HK-2 (cell line): ENCODE measurements at regions not wholly inside any gene's neighbourhood (a gene's known extent, or its start where the extent isn't known, plus 50 kb on each side); places are given as distances from the start of the nearest gene placed in this dataset.

Experiments
- DNase-seq: peaks from one replicate; pipeline ENCODE4 v3.0.0-alpha.2; 2018; ENCODE audit not compliant: unreplicated experiment

DNA sequence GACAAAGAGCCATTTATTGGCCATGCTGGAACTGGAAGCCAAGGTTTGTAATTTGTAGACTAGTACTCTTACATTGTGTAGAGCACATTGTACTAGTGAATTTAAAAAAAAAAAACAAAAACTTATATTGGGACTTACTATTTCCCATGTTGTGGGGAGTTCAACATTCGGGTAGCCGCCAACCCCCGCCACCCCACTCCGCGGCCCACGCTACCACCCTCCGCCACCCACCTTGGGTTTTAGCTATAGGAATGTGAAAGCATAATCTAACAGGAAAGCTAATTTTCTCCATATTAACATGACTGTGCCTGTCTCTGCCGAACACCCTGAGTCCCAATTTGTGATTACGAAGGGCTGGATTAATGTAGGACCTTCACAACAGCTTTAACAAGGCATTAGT is 275.8 kb downstream of the FIGN start:
- DNase-seq, result no peak

DNA sequence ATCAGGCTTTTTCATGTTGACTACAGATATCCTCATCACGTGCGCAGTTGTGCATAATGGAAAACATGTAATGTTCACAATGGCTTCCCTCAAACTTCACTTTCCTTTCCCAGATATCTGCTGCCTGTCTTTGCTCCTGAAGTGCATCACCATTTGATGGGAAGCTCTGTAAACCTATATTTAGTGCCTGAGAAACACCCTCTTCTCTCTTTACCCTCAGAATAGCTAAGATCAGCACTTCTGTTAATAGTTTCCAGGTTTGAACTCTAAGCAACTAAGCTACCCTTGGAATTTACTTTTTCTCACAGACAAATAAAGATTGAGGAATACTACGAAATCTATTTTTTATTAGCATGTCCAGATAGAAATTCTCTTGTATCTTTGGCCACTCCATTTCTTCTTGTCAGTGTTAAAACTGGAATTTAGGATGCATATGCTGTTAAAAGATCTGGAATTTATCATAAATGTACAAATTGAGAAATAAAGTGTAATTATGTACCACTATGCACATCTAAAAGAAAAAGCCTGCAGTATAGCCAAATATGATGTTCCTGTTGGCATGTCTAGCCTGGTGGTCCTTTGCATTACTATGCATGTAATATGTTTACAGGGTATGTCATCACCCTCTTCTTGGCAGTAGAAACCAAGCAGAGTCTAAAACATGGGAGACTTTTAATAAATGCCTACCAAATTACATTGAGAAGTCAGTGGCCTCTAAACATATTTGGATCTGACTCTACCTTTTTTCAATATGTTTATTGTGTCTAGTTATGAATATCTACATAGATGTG is 278.7 kb downstream of the FIGN start:
- DNase-seq, result no peak

DNA sequence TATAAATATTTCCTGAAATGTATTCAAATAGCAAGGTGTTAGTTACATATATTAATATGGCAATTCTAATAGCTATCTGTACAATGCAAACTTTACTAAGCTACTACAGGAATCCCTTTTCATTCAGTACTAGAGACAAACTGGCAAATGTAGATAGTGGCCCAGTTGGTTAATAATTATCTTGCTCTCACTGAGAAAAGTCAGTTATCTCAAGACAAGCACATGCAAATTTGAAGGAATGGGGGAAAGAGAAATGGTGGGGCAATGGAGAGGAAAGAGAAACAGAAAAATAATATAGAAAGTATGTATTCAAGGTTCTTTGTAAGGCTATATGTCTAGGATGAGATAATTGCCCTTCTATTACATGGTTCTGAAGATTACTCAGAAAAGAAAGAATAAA is 280.0 kb downstream of the FIGN start:
- no peak for DNase-seq

DNA sequence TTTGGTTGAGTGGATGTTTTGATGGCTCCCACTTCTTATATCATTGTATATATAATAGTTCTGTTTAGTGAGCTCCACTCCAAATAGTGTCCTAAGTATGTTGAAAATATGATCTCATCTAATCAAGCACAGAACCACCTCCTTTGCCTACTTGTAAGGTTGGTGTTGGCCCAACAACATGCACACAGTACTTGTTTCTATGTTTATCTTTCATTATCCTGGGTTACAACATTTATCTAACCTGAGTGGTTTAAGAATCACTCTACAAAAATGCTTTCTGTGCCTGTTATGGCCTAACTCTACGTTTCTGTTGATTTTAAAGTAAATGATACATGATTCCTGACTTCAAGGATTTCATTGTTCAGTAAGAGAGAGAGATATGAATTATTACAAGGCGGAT is 281.9 kb downstream of the FIGN start:
- DNase-seq, result no peak

DNA sequence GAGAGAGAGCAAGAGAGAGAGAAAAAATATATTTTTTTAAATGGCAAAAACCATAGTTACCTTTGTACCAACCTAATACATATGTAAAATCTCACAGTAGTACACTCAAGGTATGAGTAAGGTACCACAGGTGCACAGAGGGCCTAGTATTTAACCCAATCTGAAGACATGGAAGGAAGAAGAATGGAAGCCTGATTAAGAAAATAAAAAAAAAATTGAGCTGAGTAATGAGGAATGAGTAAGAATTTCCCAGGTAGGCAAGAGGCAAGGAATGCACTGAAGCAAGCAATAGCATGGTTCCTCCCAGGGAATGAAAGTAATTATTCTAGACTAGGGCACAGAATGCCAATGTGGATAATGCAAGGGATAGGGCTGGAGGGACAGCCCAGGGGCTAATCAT is 294.2 kb downstream of the FIGN start:
- DNase-seq, result no peak

DNA sequence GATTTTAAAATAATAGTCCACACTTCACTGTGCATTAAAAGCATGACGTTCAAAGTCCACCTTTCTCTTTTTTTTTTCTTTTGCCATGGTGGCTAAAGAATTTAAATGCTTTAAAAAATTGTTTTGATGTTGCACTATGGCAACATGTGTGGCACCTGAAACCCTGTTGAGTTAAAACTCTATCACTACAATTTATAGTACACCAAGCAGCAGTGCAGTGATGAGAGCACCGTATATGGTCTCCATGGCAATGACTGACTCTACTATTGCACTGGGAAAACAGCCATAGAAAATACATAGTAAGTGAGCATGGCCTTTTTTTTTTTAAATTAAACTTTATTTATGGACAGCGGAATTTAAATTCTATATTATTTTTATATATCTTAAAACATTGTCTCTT is 298.8 kb downstream of the FIGN start:
- no peak for DNase-seq

DNA sequence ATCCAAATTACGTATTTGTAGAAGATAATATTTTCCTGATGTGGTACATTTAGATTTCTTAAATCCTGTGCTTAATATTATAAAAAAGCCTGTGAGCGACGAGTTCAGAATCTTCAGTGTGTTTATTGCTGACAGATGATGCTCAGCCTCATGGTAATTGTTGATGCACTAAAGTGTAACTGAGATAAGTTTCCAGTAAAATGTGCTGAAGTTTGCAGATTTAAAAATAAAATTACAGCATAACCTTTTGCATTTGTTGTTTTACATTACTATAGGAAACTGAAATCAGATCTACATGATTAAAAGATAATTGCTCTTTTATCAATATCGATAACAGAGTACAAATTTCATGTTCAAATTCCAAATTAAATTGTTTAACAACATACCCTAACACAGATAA is 307.6 kb downstream of the FIGN start:
- no peak for DNase-seq

DNA sequence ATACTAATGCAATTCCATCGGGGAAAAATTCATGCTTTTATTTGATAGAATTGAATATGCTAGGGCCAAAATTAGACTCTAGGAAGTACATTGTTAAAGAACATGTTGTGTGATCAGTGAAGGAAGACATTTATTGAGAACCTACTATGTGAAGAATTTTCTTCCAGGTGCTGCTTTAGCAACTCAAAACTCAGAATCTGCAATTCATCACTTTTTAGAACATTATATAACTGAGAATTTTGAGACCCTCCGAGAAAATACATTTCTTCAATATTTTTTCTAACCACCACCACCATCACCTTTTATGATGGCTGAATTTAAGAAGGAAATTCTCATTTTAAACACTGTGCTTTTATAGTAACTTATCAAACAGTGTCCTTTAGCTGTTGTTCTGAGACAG is 315.2 kb downstream of the FIGN start:
- DNase-seq, result no peak

DNA sequence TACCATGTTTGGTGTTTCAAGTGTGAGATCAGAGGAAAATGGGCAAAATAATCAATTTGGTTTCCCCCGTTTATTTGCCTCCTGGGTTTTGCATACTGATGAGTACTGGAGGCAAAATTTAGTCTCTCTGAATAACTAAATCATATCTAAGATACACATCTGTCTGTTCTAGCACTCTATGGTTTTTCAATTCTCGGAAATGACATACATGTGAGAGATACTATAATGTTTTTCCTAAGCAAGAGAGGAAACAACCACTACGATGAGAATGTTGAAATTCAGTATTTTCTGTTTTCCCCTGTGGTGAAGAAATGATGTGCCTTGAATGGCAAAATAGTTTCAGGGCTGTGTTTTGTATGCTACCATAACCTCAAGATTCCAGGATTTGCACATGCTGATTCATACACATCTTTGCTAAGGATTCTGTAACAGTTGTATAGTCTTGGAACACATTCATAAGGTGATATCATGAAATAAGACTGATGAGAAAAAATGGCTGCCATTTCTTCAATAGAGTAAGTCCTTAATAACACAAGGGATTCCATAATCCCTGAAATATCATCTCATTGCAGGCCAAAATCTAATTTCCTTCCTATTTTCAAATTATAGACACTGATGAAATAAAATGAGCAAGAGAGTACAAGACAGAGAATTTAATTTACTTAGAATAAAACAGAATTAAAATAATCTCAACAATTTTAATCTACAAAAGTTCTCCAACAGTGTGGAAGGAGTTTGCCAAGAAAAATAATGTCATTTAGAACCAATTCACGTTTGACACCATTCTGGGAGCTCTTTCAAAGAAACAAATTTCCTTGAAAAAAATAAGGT is 316.6 kb downstream of the FIGN start:
- DNase-seq, result no peak

DNA sequence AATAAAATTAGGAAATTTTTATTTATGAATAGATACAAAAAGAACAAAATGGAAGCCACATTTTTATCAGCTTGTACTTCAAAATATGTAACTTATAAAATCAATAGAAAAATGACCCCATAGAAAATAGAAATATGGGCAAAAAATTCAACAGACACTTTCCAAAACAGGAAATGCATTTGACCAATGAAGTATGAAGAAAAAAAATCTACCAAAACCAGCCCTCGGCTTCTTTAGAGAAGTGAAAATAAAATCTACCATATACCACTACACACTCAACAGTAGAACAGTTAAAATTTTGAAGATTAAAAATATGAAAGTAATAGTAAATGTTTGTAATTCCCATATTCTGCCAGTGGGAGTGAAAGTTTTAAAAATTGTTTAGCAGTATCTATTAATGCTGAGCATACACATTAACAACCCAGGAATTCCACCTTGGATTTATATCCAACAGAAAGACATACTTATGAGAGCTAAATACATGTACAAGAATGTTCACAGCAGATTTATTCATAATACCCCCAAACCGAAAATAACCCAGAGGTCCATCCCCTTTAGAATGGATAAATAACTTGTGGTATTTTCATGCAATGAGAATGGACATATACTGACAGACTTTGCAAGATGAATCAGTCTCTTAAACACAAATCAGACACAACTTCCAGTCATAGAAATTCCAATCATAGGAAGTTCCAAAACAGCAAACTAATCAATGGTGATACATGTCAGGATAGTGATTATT is 318.0 kb downstream of the FIGN start:
- no peak for DNase-seq

DNA sequence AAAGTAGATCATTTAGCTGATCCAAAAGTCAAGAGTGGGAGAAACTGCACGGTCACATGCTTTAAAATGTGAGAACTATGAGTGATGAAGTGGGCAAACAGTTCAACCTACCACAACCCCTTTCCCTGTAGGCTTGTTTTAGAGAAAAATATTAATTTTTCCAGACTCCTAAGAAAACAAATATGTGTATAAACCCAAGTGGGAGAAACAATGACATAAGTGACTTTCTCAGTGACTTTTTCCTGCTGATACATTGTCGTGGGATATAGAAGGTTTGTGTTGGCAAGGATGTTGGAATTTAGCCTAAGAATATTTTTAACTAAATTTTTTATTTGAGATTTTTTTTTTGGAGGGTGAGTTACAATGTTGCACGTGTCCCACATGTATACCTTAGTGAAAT is 321.7 kb downstream of the FIGN start:
- no peak for DNase-seq

DNA sequence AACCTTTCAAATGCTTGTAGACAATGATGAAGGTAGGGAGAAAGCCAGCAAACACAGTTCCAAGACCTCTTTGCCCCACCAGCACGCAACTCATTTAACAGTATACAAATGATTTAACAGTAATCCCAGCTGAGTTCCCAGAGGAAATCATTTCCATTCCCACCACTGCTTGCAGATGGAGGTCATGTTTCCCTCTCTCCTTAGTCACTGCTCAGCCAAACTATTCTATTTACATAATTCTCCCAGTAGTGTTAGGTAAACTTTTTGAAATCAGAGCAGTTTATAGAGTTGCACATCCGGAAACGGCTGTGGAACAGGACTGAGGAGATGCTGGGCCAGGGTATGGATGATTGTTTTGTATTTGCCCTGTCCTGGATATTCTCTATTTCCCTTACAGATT is 328.5 kb downstream of the FIGN start:
- no peak for DNase-seq

DNA sequence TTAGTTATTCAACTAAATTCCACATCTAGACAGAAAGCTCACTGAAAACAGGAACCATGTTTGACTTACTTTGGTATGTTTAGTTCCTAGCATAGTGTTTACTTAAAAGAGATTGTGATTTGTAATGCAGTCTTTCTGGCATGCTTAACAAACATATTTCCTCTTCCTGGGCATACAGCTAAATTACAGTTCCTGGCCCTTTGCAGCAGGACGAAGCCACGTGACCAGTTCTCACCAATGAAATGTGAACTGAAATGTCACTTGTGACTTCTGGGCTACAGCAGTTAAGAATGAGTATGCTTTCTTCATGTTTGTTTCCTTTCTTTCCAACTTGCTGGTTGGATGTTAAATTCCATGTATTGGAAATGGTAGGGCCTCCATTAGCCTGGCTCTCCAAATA is 330.5 kb downstream of the FIGN start:
- no peak for DNase-seq

DNA sequence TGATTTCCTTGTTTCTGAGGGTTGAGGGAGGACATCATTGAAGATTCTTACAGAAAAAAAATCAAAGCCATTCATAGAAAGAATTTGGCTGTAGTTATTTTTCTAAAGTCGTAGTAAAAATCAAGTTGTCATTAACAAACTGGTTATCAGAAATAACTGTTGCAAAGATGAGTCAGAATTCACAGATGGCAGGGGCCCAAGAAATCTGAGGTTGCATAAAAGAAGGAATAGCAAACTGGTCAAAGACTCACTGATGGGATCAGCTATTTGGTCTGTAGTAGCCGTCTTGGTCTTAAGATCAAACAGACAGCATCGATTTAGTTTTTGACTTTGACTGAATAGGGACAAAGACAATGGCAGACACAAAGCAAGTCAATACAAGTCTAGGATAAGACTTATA is 334.3 kb downstream of the FIGN start:
- no peak for DNase-seq

DNA sequence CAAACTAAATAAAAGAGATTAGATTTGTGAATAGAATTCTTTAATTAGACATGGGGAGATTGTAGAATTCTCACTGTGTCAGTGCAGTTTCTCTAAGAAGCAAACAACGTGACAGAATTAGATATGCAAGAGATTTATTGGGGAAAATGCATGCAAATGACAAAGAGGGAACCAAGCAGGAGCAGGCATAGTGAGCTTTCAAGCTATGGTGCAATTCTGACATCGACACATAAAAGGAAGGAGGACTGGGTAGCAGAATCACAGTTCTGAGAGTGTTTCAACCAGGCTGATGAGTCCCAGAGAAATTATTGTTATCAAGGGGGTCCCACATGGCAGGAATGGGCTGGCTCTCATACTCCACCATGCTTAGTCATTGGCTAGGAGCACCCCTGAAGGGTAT is 338.4 kb downstream of the FIGN start:
- DNase-seq, result no peak

DNA sequence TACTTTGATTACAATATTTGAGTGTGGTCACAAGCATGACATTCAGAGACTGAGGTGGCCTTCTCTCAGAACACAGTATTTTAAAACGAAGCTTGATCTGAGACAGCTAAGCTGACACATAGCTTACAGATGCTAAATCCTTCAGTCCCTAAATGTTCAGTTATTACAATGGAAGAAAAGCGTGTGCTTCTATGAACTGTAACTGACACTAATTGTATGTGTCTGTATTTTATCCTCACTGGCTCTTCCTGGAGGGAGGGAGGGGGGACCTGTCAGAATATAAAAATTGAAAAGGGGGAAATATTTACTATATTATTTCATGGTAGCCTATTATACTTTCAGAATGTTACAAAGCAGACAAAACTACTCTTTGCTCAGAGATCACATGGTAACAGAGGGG is 340.2 kb downstream of the FIGN start:
- no peak for DNase-seq

DNA sequence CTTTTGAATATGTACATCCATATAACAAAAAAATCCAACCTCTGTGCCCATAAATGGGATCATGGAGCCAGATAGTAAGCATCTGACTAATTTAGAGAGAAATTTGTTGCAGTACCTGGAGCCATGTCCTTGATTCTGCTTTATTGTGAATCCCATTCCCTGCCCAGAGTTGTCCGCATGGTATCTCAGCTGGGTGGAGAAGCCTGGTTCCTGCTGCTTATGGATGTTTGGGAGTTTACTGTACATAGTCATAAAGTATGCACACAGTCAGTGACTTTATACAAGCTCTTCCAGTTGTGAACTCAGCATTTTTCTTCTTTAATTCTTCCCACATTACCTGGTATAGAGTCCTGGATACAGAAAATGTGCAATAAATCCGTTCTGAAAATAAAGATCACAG is 346.0 kb downstream of the FIGN start:
- DNase-seq, result no peak

DNA sequence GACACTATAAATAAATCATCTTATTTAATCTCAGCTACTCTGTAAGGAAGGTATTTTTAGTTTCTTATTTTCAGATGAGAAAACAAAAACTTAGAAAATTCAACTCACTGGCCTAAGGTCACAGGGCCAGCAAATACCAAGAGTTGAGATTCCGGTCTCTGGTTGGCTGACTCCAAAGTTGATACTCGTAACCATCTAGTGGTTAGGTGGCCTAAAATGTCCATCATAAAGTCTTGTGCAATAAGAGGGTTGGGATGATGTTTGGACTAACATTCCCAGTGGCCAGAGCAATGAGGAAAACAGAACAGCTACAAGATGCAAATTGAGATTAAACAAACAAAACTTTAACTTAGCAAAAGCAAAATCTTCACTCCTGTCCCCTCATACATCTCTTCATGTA is 360.3 kb downstream of the FIGN start:
- DNase-seq, result no peak

DNA sequence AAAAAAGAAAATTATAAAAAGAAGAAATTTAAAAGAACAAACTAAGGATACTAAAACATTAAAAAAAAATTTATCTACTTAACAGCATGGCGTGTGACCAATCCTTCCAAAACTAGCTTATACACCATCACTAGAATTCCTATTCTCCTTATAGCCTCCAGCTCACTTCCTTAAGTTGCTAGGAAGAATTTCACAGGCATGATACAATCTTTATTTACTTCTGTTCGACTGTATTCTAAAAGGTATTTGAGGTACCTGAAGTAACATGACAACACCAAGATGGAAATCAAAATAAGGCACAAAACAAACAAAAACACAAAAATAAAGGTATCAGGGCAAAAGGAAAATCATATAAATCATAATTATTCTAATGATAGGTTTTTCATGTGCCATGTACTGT is 360.7 kb downstream of the FIGN start:
- DNase-seq, result no peak

DNA sequence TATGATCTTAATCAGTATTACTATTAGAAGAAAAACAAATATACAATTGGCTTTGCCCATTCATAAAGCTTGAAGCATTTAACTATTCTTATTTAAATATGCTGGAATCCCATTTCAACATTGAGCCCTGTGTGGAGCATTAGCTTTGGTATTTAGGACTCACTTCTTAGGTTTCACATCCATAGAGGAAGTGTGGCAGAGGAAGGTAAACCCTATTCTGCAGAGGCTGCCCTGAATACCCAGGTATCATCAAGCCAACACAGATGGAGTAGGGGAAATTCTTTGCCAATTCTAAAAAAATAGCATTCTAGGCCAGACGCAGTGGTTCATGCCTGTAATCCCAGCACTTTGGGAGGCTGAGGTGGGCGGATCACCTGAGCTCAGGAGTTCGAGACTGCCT is 361.5 kb downstream of the FIGN start:
- no peak for DNase-seq

DNA sequence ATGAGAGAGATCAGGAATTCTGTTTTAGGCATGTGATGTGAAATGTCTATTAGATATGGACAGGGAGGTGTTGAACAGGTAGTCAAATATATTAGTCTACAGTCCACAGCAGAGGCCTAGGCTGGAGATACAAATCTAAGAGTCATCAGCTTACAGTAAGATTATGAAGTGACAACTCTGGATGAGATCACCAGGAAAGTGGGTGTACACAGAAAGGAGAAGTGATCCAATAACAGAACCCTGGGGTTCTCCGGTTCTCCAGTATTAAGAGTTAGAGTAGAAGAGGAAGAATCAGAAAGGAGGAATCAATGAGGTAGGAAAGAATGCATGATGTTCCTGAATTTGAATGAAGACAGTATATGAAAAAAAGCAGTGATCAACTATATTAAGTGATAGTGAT is 362.3 kb downstream of the FIGN start:
- DNase-seq, result no peak

DNA sequence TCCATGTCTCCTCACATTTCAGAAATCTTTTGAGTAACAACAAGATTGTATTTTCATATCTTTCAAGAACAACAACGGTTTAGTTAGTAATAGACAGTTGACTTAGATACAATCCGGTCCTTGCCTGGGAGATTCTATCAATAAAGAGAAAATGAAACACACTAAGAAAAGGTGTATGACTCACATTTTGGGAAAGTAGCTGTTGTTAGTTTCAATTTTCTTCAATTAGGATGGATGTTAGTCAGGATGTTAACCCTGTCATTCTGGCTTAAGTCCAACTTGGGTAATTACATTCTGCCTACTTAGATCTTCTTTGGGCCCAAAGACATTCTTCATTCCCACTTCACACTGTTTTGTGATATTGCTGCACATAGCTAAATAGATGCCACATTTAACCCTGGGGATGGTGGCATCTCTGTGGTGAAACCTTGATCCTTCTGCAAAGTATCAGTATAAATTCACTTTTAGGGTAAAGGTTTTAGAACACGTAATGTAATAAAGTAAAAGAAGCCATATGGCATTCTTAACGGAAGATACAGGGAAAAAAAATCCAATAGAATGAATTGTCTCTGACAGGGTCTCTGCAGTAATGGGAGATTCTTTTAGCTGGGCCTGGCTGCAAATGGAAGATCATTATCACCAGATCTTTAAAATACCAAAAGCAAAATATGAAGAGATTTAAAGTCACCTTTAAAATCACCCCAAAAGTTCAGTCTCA is 365.5 kb downstream of the FIGN start:
- DNase-seq, result no peak
